Neural cell (in vitro differentiated cells): ENCODE measurements at regions not wholly inside any gene's neighbourhood (a gene's known extent, or its start where the extent isn't known, plus 50 kb on each side); places are given as distances from the start of the nearest gene placed in this dataset.

Experiments used
- H2AFZ ChIP-seq: fragments of 200-600, 300-800 bp; sonication (generic), shearing (Covaris generic); 2 replicates; pipeline ENCODE4 v1.6.0; 2014; ENCODE audit warnings: low read depth, mild to moderate bottlenecking, antibody characterized with exemption, low read length, moderate library complexity
- H3F3A ChIP-seq: fragments of 200-600 bp; shearing (Covaris generic); 2 replicates; pipeline ENCODE4 v1.6.1; 2016; ENCODE audit warnings: mild to moderate bottlenecking, moderate library complexity, mixed read lengths, antibody characterized with exemption, low read length; ENCODE audit not compliant: insufficient read depth, poor library complexity, severe bottlenecking
- H3K27ac ChIP-seq: fragments of 200-600, 300-800 bp; sonication (generic), shearing (Covaris generic); 2 replicates; pipeline ENCODE4 v1.5.1; 2014; ENCODE audit warnings: mild to moderate bottlenecking, low read length, moderate library complexity
- H3K27me3 ChIP-seq: fragments of 300-800, 200-600 bp; sonication (generic), shearing (Covaris generic); 2 replicates; pipeline ENCODE4 v1.6.0; 2014; ENCODE audit warnings: mild to moderate bottlenecking, low read depth, low read length, moderate library complexity; ENCODE audit not compliant: insufficient read depth
- H3K36me3 ChIP-seq: fragments of 300-800, 200-600 bp; sonication (generic), shearing (Covaris generic); 2 replicates; pipeline ENCODE4 v1.5.1; 2014; ENCODE audit warnings: mild to moderate bottlenecking, antibody characterized with exemption, low read length, moderate library complexity; ENCODE audit not compliant: insufficient read depth
- H3K4me2 ChIP-seq: fragments of 300-800, 200-600 bp; sonication (generic), shearing (Covaris generic); 2 replicates; pipeline ENCODE4 v1.6.0; 2014; ENCODE audit warnings: mild to moderate bottlenecking, low read length
- H3K4me3 ChIP-seq: fragments of 300-800, 200-600 bp; sonication (generic), shearing (Covaris generic); 2 replicates; pipeline ENCODE4 v1.5.1; 2014; ENCODE audit warnings: mild to moderate bottlenecking, low read length, moderate library complexity
- H3K79me2 ChIP-seq: fragments of 200-600 bp; shearing (Covaris generic); replicated peaks from 2 replicates; pipeline ENCODE4 v1.6.0; 2014; ENCODE audit warnings: mild to moderate bottlenecking, low read length, moderate library complexity; ENCODE audit not compliant: insufficient read depth
- H3K9ac ChIP-seq: fragments of 300-800, 200-600 bp; sonication (generic), shearing (Covaris generic); 2 replicates; pipeline ENCODE4 v1.6.1; 2016; ENCODE audit warnings: mild to moderate bottlenecking, low read length, mixed read lengths
- H3K9me2 ChIP-seq: fragments of 200-600 bp; shearing (Covaris generic); 2 replicates; pipeline ENCODE4 v1.6.1; 2016; ENCODE audit warnings: mild to moderate bottlenecking, low read length, mixed read lengths; ENCODE audit not compliant: insufficient read depth
- H3K9me3 ChIP-seq: fragments of 200-600, 300-800 bp; sonication (generic), shearing (Covaris generic); 2 replicates; pipeline ENCODE4 v1.6.1; 2016; ENCODE audit warnings: mild to moderate bottlenecking, mixed run types, low read length, moderate library complexity, mixed read lengths
- H4K20me1 ChIP-seq: fragments of 200-600 bp; shearing (Covaris generic); 2 replicates; pipeline ENCODE4 v1.6.1; 2016; ENCODE audit warnings: mild to moderate bottlenecking, mixed run types; ENCODE audit not compliant: insufficient read depth
- EP300 ChIP-seq: fragments of 450-650 bp; conservative IDR thresholded peaks from 2 replicates; pipeline ENCODE4 v1.6.1; 2014; ENCODE audit warnings: antibody characterized with exemption, mild to moderate bottlenecking, moderate library complexity; ENCODE audit not compliant: poor library complexity, severe bottlenecking
- POLR2AphosphoS5 ChIP-seq: IDR thresholded peaks from 2 replicates; pipeline ENCODE4 v1.6.1; 2012

DNA sequence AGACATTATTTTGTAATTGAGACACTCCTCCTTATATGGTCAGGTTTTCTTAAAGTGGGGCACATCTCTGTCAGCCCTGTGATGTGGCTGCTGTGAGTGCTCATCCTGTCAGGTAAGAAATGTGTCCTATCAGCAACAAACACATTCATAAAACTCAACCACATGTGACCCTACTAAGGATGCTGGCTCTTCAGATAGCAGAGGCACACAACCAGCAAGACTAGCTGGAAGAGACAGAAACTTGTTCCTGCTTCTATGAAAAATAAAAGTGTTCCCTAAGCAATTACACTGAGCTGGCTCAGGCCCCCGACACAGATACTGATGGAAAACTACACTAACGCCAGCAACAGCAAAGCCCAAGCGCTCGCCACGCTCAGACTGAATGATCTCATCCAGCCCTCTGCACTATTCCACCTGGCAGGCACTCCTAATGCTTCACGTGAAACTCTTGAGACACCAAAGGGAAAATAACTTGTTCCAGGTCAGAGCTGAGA, 49.8 kb upstream of the CYP2D6 start:
- peak overlapping the region; percentile 65 for H3K27ac ChIP-seq
- H4K20me1 ChIP-seq, result no peaks in the 10 kb centered on the region
- H3K9me3 ChIP-seq, result no peaks in the 10 kb centered on the region
- H3K4me2 ChIP-seq, result no peak overlapping the region
- TF ChIP-seq EP300 (peak; percentile 21), POLR2AphosphoS5 (no peak)
- H3K27me3 ChIP-seq, result no peaks in the 10 kb centered on the region
- no peaks in the 10 kb centered on the region for H3F3A ChIP-seq
- no peak overlapping the region for H2AFZ ChIP-seq
- no peaks in the 10 kb centered on the region for H3K9me2 ChIP-seq
- H3K9ac ChIP-seq, result peak overlapping the region; percentile 6
- no peak overlapping the region for H3K4me3 ChIP-seq
- peaks cover 27% of the 10 kb centered on the region for H3K79me2 ChIP-seq
- H3K36me3 ChIP-seq, result peaks cover 7% of the 10 kb centered on the region
